ENCODE measurements at regions not wholly inside any gene's neighbourhood (a gene's known extent, or its start where the extent isn't known, plus 50 kb on each side); places are given as distances from the start of the nearest gene placed in this dataset.

DNA sequence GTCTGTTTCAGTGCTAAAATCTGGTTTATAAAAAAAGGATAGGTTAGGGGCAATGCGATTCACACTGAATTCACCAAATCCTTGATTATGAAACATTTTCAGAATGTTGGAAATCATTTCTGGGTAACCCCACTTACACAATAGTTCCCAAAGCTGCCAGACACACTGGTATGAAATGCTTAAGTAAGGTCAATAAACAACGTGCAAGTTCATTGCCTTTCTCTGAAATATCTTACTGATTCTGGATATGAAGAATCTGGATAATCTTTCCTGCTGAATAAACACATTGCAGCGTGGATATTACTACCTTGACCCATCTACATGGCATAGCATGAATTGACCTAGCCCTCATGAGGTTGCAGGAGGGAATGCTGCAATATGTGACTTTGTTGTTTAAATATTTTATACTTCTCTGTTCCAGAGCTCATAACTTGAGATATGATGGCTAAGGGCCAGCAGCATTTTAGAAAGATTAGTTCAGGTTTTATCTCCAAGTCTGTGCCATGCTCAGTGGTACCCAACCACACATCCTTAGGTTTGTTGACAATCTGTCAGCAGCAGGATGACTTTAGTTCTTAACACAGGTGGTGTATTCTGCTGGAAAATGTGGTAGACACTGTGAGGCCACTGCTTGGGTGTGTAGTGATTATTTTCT is 121.0 kb downstream of the NREP start:
- TF ChIP-seq, protein P1, sequence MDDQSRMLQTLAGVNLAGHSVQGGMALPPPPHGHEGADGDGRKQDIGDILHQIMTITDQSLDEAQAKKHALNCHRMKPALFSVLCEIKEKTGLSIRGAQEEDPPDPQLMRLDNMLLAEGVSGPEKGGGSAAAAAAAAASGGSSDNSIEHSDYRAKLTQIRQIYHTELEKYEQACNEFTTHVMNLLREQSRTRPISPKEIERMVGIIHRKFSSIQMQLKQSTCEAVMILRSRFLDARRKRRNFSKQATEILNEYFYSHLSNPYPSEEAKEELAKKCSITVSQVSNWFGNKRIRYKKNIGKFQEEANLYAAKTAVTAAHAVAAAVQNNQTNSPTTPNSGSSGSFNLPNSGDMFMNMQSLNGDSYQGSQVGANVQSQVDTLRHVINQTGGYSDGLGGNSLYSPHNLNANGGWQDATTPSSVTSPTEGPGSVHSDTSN (IDR thresholded peaks at IDR 0.05) = no peak
- no peak for TF ChIP-seq POLR2AphosphoS5 (IDR thresholded peaks at IDR 0.05; ENCODE audit: low read depth, low read length)
- TF ChIP-seq EP300 (IDR thresholded peaks at IDR 0.05; ENCODE audit: borderline replicate concordance in 1 of 2, low read depth in 1 of 2, low read length in 1 of 2) = no peak
- TF ChIP-seq, protein P2, sequence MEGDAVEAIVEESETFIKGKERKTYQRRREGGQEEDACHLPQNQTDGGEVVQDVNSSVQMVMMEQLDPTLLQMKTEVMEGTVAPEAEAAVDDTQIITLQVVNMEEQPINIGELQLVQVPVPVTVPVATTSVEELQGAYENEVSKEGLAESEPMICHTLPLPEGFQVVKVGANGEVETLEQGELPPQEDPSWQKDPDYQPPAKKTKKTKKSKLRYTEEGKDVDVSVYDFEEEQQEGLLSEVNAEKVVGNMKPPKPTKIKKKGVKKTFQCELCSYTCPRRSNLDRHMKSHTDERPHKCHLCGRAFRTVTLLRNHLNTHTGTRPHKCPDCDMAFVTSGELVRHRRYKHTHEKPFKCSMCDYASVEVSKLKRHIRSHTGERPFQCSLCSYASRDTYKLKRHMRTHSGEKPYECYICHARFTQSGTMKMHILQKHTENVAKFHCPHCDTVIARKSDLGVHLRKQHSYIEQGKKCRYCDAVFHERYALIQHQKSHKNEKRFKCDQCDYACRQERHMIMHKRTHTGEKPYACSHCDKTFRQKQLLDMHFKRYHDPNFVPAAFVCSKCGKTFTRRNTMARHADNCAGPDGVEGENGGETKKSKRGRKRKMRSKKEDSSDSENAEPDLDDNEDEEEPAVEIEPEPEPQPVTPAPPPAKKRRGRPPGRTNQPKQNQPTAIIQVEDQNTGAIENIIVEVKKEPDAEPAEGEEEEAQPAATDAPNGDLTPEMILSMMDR (IDR thresholded peaks at IDR 0.05) = no peak
- no peak for TF ChIP-seq REST (IDR thresholded peaks at IDR 0.05; ENCODE audit: low read depth, low read length)
- TF ChIP-seq RAD21 (IDR thresholded peaks at IDR 0.05; ENCODE audit: low read length) = no peak
- TF ChIP-seq SIN3A (IDR thresholded peaks at IDR 0.05; ENCODE audit: borderline replicate concordance, low read depth, low read length) = no peak
- no peak for TF ChIP-seq MEF2A (IDR thresholded peaks at IDR 0.05; ENCODE audit: borderline replicate concordance, low read depth)
- no peak for TF ChIP-seq USF2 (IDR thresholded peaks at IDR 0.05; ENCODE audit: borderline replicate concordance, low read depth, low read length)
- no peak for TF ChIP-seq FOXJ3 (CRISPR knock-in tag; IDR thresholded peaks at IDR 0.05)
- no peak for TF ChIP-seq FOSL2 (IDR thresholded peaks at IDR 0.05; ENCODE audit: borderline replicate concordance, low read depth)
- no peak for TF ChIP-seq TEAD4 (IDR thresholded peaks at IDR 0.05; ENCODE audit: borderline replicate concordance, insufficient read depth)
- no peak for TF ChIP-seq TAF1 (IDR thresholded peaks at IDR 0.05; ENCODE audit: borderline replicate concordance, low read depth, low read length)
